ENCODE measurements at regions not wholly inside any gene's neighbourhood (a gene's known extent, or its start where the extent isn't known, plus 50 kb on each side); places are given as distances from the start of the nearest gene placed in this dataset.
"Not testable (repeated sequence)": the region's sequence is repeated elsewhere in the genome, so short reads cannot be mapped to it uniquely, and the experiment has no call there.

DNA sequence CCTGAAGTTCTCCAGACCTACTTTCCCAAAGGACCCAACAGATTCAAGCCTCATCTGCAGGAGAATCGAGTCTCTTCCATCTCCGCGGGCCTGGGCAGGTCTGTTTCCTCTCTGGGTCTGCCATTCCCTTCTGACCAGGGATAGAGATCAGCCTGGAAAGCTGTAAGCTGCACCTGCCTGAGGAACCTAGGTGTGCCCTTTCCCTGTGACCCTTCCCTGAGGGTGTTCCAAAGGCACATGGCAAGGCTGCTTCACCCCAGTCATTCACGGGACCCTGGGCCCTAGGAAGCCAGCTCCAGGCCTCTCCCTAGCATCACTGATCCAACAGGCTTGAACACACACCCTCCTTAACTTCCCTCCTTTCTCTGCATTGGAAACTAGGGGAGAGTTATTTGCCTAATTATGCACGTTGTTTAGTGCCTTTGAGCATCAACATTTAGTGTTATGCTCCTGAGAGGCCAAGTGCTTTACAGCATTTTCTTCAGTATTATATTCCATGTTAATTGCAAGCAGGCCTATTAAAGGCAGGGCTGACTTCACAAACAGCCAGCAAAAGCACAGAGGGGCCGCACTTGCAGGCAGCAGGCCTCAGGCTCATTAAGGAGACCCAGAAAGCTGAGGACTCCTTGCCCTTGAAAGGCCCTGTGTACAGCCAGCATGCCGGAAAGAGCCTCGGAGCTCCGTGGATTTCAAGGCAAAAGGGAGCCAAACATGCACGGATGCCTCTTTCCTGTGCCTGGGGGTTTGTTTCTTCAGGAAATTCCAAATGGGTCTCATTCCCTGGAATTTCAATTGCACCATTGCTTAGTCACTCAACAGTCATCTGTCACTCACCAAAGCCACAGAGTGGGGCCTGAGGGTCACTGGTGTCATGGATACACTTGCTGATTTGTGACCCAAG, 91.0 kb upstream of the FAM20C start:
- DNase-seq (ENCODE audit: insufficient read length, low spot score), result peak; percentile 65
- TF ChIP-seq POLR2A (IDR thresholded peaks at IDR 0.05; ENCODE audit: low read depth, low read length), result no peak
- FAIRE-seq, result peak; percentile 83

- FAIRE-seq (no peak), DNase-seq (ENCODE audit: insufficient read length, low spot score) (no peak)
- no peak for TF ChIP-seq POLR2A (IDR thresholded peaks at IDR 0.05; ENCODE audit: low read depth, low read length)
Measured at GRCh38 chr7:102047-102711, 90.2 kb upstream of the FAM20C start.

- no peak for DNase-seq (ENCODE audit: insufficient read length, low spot score)
- no peak for FAIRE-seq
Measured at GRCh38 chr7:102721-103120, 89.7 kb upstream of the FAM20C start.

DNA sequence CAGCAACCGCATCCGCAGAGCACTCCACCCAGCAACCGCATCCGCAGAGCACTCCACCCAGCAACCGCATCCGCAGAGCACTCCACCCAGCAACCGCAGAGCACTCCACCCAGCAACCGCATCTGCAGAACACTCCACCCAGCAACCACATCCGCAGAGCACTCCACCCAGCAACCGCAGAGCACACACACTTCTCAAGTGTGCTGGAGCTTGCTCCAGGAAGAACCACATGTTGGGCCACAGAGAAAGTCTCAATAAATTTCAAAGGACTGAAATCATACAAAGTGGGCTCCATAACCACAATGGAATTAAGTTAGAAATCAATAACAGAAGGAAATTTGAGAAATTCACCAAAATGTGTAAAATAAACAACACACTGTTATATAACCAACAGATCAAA, 88.4 kb upstream of the FAM20C start:
- not testable (repeated sequence) for FAIRE-seq; DNase-seq (ENCODE audit: insufficient read length, low spot score)

More at GRCh38 chr7:102721-103120, 89.7 kb upstream of the FAM20C start:
- TF ChIP-seq POLR2A (IDR thresholded peaks at IDR 0.05; ENCODE audit: low read depth, low read length), result no peak

GRCh38 chr7:105002-105401, 87.4 kb upstream of the FAM20C start:
- no peak for TF ChIP-seq POLR2A (IDR thresholded peaks at IDR 0.05; ENCODE audit: low read depth, low read length)
- no peak for FAIRE-seq

GRCh38 chr7:106356-106755, 86.0 kb upstream of the FAM20C start:
- DNase-seq (ENCODE audit: insufficient read length, low spot score) (no peak), FAIRE-seq (no peak)
- TF ChIP-seq POLR2A (IDR thresholded peaks at IDR 0.05; ENCODE audit: low read depth, low read length), result no peak

More at GRCh38 chr7:105002-105401, 87.4 kb upstream of the FAM20C start:
- no peak for DNase-seq (ENCODE audit: insufficient read length, low spot score)

- FAIRE-seq (no peak), DNase-seq (ENCODE audit: insufficient read length, low spot score) (no peak)
- TF ChIP-seq POLR2A (IDR thresholded peaks at IDR 0.05; ENCODE audit: low read depth, low read length), result no peak
Measured at GRCh38 chr7:107233-107632, 85.1 kb upstream of the FAM20C start.

- FAIRE-seq (no peak), DNase-seq (ENCODE audit: insufficient read length, low spot score) (no peak)
- TF ChIP-seq POLR2A (IDR thresholded peaks at IDR 0.05; ENCODE audit: low read depth, low read length), result no peak; the same call in 1 of the 2 replicates
Measured at GRCh38 chr7:107907-108306, 84.5 kb upstream of the FAM20C start.

DNA sequence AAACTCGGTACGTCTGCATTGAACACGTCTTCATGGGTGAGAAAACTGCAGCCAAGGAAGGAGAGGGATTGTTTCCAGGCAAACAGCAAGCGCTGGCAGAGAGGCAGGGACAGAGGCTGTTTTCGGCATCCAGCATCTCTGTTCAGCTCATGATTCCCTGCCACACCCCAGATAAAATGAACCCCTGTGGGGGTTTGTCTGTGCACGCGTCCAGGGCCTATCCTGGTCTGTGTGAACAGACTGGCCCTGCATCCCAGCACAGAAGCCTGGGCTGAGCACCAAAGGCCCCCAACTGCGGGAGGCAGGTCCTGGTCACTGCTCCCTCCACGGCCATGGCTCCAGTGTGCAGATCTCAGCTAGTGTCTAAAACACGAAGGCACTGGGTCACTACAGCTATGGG, 83.3 kb upstream of the FAM20C start:
- DNase-seq (ENCODE audit: insufficient read length, low spot score), result no peak
- FAIRE-seq, result no peak
- TF ChIP-seq POLR2A (IDR thresholded peaks at IDR 0.05; ENCODE audit: low read depth, low read length), result no peak

DNA sequence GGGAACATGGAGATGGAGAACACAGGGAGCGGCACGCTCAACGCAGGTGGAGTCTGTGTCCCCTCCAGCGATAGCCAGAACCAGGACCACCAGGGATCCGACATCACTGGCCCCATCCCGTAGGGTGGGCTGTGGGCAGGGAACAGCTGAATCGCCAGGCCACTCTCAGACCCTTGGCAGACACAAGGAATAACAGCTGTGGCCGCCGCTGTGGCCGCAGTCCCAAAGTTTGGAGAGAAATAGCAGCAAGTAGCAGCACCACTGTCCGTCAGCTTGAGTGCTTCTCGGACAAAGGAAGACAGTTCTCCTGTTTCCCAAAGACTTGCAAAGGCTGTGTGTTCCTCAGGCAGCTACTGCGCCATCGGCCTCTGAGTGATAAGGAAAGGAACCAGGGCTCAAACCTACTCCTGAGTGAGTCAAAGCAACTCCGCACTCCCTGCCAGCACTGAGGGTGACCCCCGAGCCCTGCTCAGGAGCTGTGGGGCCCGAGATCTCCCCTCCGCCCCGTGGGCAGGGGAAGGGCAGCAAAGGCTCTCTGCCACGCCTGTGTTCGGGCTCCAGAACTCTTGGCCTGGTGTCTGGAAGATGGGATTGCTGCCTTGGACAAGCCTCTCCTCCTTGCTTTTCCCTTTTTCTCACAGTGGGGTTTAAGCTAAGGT, 82.3 kb upstream of the FAM20C start:
- DNase-seq (ENCODE audit: insufficient read length, low spot score), result no peak
- TF ChIP-seq POLR2A (IDR thresholded peaks at IDR 0.05; ENCODE audit: low read depth, low read length), result no peak
- no peak for FAIRE-seq

GRCh38 chr7:110557-111232, 81.7 kb upstream of the FAM20C start:
- no peak for TF ChIP-seq POLR2A (IDR thresholded peaks at IDR 0.05; ENCODE audit: low read depth, low read length)
- no peak for FAIRE-seq
- no peak for DNase-seq (ENCODE audit: insufficient read length, low spot score)

DNA sequence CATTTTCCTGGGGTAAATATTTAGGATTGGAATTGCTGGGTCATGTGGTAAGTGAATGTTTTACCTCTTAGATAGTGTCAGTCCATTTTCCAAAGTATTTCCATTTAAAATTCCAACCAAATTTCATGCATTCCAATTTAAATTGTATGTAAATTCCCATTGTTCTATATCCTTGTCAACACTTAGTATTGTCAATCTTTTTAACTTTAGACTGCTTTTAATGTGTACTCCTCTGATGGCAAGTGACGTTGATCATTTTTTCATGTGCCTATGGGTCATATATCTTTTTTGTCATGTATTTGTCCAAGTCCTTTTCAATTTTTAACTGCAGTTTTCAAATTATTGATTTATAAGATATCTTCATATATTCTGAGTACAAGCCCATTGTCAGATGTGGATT, 80.8 kb upstream of the FAM20C start:
- no peak for FAIRE-seq
- no peak for TF ChIP-seq POLR2A (IDR thresholded peaks at IDR 0.05; ENCODE audit: low read depth, low read length)
- DNase-seq (ENCODE audit: insufficient read length, low spot score), result no peak

- no peak for FAIRE-seq
Measured at GRCh38 chr7:112881-113280, 79.5 kb upstream of the FAM20C start.

More at GRCh38 chr7:112881-113280, 79.5 kb upstream of the FAM20C start:
- TF ChIP-seq POLR2A (IDR thresholded peaks at IDR 0.05; ENCODE audit: low read depth, low read length), result no peak
- no peak for DNase-seq (ENCODE audit: insufficient read length, low spot score)

Data from H54 (cell line).